HG03354 (cell line): ENCODE measurements at regions not wholly inside any gene's neighbourhood (a gene's known extent, or its start where the extent isn't known, plus 50 kb on each side); places are given as distances from the start of the nearest gene placed in this dataset.

Source experiments
- ATAC-seq: cut with Tn5 transposase; IDR thresholded peaks from one replicate; pipeline ENCODE4 v1.9.1; 2021; ENCODE audit warnings: mild to moderate bottlenecking; ENCODE audit not compliant: unreplicated experiment, poor library complexity, severe bottlenecking

DNA sequence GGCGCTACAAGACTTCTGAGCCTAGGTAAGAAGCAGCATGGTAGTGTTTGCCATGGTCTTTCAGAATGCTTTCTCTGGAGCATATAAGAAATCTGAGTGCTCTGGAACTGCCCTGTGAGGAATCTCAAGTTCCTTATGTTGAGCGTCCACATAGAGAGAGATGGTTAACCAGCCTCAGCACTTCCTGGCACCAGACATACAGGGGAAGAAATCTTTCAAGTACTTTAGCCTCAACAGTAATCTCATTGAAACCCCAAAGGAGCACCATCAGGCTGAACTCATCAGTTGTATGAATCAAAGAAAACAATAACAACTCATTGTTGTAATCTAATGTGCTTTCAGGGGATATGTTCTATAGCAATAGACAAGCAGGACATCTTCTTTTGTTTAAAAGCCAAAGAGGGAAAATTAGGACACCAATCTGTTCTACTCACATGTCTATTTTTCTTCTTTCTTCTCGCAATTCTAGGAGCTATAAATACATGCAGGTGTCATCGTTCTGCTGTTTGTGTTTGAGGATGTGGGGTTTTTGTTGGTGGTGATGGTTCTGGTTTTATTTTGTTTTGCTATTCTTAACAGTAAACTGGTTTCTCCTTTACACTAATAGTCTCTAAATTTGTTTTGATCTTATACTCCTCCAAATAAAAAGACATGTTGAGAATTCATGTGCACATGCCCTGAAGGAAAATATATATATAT, 1145.0 kb upstream of the LRRN3 start:
- ATAC-seq = no peak

GRCh38 chr7:109950256-109950655, 1140.7 kb upstream of the LRRN3 start:
- ATAC-seq = no peak

- ATAC-seq = no peak
These were observed 1139.9 kb upstream of the LRRN3 start for GRCh38 chr7:109950821-109951564.

DNA sequence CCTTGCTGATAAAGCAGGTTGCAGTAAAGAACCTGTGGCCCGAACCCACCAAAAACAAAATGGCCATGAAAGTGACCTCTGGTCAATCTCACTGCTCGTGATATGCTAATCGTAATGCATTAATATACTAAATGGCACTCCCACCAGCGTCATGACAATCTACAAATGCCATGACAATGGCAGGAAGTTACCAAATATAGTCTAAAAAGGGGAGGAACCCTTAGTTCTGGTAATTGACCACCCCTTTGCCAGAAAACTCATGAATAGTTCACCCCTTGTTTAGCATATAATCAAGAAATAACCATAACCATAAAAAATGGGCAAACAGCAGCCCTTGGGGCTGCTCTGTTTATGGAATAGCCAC, 1139.4 kb upstream of the LRRN3 start:
- no peak for ATAC-seq

DNA sequence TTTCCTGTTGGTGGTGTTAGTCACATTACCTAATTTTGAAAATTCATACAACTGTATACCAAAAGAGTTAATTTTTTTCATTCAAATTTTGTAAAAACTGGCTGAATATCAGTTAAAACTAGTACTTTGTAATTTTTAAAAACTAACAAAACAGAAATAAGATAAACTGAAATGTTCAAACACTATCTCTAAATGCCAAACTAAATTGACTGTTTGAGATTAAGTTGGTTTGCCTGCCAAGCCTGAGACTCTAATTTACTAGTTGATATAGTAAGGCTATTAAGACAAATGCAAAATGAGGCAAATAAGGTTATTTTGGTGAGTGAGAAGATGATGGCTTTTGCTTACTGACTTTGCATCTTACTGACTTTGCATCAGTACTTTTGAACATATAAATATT, 1134.9 kb upstream of the LRRN3 start:
- ATAC-seq = no peak

DNA sequence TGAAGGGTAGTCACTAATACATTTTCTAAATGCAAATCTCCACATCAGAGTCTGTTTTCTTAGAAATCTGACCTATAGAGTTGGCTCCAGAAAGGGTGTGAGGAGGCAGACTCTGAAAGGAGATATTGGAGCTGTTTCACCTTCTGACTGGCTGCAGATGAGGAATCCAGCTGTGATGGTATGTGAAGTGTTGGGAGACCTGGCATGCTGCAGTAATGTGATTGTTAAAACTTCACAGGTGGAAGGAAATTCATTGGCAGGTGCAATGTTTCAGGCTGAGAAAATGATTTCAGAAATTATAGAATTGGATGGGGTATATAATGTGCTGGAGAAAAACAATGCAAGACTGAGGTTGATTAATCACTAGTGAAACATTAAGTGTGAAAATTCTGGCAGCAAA, 1134.0 kb upstream of the LRRN3 start:
- no peak for ATAC-seq

GRCh38 chr7:109963741-109964140, 1127.2 kb upstream of the LRRN3 start:
- ATAC-seq = no peak

DNA sequence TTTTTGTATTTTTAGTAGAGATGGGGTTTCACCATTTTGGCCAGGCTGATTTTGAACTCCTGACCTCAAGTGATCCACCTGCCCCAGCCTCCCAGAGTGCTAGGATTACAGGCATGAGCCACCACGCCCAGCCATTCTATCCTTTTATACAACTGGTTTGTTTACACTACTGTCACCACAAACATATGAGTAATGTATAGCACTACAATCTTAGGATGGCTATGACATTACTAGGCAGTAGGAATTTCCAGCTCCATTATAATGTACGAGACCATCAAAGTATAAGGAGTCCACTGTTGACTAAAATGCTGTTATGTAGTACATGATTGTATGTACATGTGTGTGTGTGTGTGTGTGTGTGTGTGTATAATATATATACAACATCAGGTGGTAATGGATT, 1126.1 kb upstream of the LRRN3 start:
- ATAC-seq = no peak

DNA sequence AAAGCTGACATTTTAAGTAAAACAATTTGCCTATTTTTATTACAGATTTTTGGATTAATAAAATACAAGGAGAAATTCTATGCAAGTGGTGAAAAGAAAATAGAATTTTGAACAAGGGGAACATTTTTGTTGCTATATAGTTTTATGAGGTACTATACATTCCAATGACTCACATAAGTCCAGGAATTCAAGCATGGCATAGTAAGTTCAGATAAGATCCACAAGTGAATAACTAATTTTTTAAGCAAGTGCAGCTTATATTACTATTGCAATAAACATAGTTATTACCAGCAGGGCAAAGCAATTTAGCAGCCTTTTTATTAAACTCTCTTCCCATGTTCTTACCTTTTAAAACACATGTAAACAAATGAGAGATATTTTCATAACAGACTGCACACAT, 1123.5 kb upstream of the LRRN3 start:
- no peak for ATAC-seq

DNA sequence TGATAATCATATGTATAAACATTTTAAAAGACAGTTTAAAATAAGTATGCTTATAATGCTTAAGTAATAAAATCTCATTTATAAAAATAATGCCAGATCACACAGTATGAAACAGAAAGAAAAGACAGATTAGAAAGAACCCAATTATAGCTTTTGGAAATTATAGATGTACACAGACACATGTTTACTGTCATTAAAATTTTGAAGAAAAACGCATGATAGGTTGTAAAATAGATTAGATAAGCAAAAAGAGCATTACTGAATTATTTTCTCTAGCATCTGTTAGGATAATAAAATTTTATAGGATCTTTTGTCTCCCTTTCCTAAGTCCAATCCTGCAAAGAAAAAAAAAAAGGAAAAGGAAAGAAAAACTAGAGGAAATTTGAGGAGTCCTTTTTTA, 1107.3 kb upstream of the LRRN3 start:
- no peak for ATAC-seq

GRCh38 chr7:109984729-109985128, 1106.2 kb upstream of the LRRN3 start:
- no peak for ATAC-seq

- ATAC-seq = no peak
These were observed 1104.2 kb upstream of the LRRN3 start for GRCh38 chr7:109986701-109987100.

DNA sequence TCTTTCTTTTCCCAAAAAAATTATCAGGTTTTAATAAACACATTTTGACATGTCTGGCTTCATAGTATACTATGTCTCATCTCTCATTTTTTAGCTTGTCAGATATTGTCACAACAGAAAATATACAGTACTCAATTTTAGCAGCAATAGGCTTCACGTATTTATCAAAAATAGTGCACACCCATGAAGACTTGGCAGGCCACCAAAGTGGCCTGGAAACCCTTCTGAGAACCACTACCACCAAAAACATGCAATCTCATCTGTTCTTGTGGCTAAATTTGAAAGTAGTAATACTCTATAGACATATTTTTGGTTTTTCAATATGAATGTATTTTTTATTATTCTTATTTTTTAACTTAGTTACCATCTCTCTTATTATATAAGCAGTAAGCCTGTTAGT, 1094.5 kb upstream of the LRRN3 start:
- no peak for ATAC-seq

- no peak for ATAC-seq
These were observed 1094.0 kb upstream of the LRRN3 start for GRCh38 chr7:109996927-109997326.

DNA sequence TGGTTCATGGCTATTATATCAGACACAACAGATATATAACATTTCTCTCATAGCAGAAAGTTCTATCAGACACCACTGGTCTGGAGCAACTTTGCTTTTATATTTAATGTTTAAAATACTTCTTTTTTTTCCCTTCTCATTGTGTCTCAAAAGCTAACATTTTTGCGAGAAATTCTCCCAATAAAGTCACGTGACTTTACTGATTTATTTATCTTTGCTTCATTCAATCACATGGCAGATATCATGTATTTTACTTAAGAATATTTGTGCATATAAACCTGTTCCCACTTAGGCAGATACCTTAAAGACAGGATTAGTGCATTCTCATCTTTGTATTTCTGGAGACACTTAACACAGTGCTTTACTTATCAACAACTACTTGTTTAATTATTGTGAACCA, 1093.1 kb upstream of the LRRN3 start:
- ATAC-seq = no peak

GRCh38 chr7:110001254-110001938, 1089.5 kb upstream of the LRRN3 start:
- ATAC-seq = no peak

GRCh38 chr7:110003827-110004226, 1087.1 kb upstream of the LRRN3 start:
- no peak for ATAC-seq

- no peak for ATAC-seq
These were observed 1083.4 kb upstream of the LRRN3 start for GRCh38 chr7:110007320-110008063.

GRCh38 chr7:110010359-110010758, 1080.6 kb upstream of the LRRN3 start:
- ATAC-seq = no peak

DNA sequence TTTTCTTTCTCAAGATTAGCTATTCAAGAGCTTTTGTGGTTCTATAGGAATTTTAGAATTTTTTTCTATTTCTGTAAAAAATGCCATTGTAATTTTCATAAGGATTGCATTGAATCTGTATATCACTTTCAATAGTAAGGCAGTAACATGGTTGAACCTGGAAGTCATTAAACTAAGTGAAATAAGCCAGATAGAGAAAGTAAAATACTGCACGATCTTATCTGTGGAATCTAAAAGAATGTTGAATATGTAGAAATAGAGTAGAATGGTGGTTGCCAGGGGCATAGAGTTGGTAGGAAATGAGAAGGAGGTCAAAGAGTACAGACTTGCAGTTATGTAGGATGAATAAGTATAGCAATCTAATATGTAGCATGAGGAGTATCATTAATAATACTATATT, 1073.5 kb upstream of the LRRN3 start:
- no peak for ATAC-seq
